ENCODE measurements at regions not wholly inside any gene's neighbourhood (a gene's known extent, or its start where the extent isn't known, plus 50 kb on each side); places are given as distances from the start of the nearest gene placed in this dataset.
A peak's percentile ranks its signal among the peaks of the same experiment; 100 is the strongest.
"Not testable (repeated sequence)": the region's sequence is repeated elsewhere in the genome, so short reads cannot be mapped to it uniquely, and the experiment has no call there.

DNA sequence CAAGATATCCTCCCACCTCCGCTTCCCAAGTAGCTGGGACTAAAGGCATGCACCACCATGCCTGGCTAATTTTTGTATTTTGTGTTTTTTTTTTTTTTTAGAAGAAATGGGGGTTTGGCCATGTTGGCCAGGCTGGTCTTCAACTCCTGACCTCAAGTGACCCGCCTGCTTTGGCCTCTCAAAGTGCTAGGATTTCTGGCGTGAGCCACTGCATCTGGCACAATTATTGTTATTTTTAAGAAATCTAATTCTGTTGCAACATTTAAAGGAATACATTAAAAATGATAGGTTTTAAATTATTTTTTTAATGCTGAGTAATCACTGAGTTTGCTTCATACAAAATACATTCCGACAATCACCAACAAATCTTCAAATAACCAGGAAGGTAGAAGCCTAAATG, 178.1 kb upstream of the SEMA3E start:
- no peak for DNase-seq (ENCODE audit: low spot score)

DNA sequence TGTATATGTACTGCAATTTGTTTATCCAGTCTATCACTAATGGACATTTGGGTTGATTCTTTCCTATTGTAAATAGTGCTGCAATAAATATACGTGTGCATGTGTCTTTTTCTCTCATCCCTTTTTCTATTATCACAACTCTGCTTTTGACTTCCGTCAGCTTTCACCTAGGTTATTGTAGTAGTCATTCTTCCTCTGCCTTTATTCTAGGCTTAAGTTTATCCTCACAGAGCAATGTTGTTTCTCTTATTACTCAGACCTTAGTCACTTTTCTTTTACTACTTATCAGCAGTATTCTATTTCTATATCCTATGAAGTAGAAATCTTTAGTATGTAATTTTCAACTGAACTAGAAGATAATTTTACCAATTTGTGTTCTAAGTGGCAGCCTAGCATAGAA, 175.3 kb upstream of the SEMA3E start:
- no peak for DNase-seq (ENCODE audit: low spot score)

DNA sequence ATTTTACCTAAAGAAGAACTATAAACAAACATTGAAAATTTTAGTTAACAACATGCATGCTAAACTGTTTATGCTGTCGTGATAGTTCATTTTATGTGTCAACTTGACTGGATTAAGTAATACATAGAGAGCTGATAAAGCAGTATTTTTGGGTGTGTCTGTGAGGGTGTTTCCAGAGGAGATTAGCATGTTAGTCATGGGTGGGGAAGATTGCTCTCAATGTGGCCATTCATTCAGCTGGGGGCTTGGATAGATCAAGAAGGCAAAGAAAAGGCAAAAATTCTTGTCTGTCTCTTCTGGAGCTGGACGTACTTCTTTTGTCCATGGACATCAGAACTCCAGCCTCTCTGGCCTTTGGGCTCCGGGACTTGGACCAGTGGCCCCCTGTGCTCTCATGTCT, 172.9 kb upstream of the SEMA3E start:
- no peak for DNase-seq (ENCODE audit: low spot score)

DNA sequence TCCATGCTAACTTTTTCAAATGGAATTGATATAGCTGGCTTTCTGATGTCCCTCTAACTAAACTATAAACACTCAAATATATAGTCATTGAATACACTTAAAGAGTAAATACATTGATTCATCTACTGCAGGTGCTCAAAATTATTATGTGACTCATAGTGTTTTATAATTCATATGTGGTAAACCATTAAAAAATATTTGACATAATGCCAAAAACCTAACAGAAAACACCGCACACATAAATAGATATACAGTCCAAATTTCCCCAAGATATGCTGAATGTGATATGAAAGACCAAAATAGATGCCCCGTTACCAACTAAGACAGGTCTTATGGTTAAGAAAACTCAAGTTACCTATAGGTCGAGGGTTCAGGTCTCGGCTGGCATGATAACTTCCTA, 171.7 kb upstream of the SEMA3E start:
- DNase-seq (ENCODE audit: low spot score), result no peak

DNA sequence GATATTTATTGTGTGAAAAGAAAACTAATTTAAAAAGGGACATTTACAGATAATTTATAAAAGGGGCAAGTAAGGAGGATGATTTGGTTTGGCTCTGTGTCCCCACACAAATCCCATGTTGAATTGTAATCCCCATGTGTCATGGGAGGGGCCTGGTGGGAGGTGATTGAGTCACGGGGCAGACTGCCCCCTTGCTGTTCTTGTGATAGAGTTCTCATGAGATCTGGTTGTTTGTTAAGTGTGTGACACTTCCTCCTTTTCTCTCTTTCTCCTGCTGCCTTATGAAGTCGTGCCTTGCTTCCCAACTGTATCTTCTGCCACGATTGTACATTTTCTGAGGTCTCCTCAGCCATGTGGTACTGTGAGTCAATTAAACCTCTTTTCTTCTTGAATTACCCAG, 171.0 kb upstream of the SEMA3E start:
- peak; percentile 59 for DNase-seq (ENCODE audit: low spot score)

DNA sequence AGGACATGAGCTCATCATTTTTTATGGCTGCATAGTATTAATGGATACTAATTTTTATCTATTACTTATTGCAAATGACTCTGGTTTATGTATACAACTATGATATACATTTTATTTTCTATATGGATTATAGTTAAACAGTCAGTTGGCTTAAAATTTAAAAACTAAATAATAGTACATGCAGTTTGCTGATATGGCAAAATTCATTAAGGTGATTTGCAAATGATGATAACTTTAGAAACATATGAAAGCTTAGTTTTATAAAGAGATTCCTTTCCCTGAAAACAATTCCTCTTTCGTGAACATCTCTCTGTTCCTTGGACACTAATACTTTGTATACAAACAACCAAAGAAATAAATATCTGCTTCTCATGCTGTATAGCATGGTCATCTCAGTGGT, 165.5 kb upstream of the SEMA3E start:
- DNase-seq (ENCODE audit: low spot score), result no peak

DNA sequence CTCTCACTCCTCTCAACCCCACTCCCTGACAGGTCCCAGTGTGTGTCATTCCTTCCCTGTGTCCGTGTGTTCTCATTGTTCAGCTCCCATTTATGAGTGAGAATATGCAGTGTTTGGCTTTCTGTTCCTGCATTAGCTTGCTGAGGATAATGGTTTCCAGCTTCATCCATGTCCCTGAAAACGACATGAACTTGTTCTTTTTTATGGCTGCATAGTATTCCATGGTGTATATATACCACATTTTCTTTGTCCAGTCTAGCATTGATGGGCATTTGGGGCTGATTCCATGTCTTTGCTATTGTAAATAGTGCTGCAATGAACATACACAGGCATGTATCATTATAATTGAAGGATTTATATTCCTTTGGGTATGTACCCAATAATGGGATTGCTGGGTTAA, 163.6 kb upstream of the SEMA3E start:
- not testable (repeated sequence) for DNase-seq (ENCODE audit: low spot score)

DNA sequence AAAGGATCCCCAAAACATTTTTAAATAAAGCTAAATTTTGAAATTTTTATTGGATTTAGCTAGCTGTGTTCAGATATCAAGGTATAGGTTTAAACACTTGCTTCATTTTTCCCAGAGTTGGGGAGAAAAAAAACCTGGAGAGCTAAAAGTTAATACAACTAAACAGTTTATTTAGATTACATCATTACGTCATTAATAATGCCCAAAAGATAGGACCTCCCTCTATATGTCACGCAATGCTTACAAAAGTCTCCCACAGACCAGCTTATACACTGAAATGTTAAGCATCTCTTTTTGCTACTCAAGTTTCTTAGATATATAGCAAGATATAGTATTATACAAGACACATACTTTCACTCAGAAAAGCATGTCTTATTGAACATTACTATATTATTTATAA, 160.0 kb upstream of the SEMA3E start:
- DNase-seq (ENCODE audit: low spot score), result no peak

DNA sequence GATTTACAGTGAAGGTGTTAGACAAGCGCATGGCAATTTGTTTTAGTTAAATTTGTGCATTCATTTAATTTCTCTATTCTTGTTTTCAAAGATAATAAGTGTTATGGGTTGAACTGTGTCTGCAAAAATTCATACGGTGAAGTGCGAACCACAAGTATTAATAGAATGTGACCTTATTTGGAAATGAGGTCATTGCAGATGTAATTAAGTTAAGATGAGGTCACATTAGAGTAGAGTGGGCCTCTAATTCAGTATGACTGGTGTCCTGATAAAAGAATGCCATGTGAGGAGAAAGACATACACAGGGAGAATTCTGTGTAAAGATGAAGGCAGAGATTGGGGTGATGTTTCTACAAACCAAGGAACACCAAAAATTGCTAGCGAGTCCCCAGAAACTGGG, 158.8 kb upstream of the SEMA3E start:
- no peak for DNase-seq (ENCODE audit: low spot score)

DNA sequence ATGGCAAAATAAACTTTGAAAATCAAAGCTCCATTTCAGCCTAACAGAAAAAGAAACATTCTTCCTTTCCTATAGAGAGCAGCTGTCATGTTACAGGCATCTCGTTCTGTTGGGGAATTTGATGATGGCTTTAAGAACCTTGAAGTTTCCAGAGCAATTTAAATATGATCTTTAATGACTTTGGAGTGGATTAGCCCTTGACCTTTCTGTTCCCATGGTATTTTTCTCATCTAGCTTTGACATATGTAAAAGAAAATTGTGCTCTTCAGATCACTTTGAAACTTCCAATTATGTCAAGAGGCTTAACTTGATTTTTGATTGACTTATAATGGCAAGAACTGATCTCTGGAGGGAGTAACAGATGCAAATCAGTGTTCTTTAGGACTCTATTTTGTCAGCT, 157.6 kb upstream of the SEMA3E start:
- no peak for DNase-seq (ENCODE audit: low spot score)

DNA sequence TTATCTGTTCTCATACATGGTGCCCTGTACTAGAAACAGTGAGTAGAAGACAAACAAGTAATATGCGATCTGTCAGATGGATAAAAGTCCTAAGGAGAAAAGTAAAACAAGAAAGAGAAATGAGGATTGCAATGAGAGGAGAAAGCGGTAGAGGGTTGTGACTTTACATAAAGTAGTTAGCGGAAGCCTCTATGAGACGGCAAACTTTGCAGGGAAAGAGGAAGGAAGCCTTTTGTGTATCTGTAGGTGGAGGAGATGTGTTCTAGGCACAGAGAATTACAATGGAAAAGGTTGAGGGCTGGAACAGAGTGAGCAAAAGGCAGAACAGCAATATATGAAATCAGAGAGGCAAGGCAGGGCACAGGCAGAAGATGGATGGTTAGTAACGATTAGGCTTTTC, 150.4 kb upstream of the SEMA3E start:
- DNase-seq (ENCODE audit: low spot score), result no peak

DNA sequence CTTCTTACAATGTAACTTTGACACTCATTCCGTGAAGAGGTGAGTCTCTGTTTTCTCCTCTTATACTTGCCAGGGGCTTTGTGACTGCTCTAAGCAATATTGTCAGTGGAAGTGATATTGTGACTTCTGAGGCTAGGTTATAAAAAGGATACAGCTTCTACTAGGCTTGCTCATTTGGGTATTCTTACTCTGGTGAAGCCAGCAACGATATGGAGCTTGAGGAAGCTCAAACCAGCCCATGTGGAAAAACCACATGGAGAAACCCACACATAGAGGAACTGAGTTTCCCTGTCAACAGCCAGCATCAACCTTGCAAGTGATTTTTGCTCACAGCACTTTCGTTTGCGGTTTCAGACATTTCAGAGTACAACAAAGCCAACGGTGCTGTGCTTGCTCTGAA, 149.6 kb upstream of the SEMA3E start:
- DNase-seq (ENCODE audit: low spot score), result no peak

DNA sequence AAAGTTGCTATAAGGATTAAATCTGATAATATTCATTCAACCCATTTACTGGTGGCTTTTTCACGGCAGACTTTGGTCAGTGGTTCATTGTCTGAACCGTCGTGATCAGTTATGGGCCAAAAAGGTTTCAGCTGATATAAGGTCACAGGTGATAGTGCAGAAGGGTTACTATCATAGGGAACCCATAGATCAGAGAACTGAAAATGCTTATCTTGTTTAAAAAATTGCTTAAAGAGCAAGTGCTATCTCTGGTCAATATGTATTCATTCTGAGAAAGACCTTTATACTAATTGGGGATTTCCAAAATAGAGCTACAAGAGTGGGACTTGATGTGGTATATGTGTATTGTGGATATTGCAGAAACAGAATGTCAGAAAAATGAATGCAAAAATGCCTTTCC, 147.8 kb upstream of the SEMA3E start:
- DNase-seq (ENCODE audit: low spot score), result no peak

DNA sequence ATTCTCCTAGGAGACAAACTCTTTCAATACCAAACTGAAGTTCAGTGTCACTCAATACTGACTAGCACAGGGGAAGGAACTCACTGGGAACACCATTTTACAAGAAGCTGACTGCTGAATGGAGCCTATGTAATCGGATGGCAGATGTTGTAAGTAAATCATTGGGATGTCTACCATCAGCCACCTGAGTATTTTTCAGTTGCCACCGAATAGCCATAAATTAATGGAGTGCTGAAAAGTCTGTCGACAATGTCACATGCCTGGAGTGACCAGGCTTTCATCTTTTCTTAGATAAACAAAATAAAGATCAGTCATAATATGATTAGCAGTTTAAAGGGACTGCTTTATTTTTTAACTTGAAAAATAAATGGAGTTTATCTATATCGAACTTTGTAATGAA, 145.9 kb upstream of the SEMA3E start:
- no peak for DNase-seq (ENCODE audit: low spot score)

DNA sequence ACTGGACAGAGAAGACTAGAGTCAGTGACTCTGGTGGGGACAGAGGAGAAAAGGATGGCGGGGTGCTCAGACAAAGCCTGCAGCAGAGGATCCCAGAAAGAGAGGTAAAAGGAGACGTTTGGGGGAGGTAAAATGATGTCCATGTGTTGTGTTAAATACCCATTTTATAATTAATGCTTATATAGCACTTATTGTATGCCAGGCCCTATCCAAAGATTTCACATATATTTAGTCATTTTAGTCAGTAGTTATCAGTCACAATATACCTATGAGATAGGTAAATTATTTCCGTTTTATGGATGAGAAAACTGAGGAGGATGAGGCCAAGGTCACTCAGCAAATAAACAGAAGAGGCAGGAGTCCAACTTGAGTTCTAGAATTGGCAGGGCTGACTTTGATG, 144.6 kb upstream of the SEMA3E start:
- DNase-seq (ENCODE audit: low spot score), result no peak

DNA sequence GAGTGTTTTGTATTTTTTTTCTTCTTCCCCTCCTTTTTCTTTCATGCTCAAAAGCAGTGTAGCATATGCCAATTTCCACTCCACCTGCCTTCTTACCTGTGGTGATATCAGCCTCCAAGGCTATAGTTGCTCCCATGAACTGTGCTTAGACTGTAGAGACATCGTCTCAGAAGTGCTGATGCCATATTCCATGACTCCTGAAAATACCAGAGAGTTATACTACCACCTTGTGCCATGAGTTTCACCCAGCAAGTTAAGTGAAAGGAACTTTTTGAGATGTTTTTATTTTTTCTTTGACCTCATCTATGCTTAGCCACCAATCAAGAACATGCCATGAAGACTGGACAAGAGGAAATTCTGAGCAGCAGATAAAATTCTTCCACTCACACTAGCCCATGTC, 142.8 kb upstream of the SEMA3E start:
- DNase-seq (ENCODE audit: low spot score), result no peak

DNA sequence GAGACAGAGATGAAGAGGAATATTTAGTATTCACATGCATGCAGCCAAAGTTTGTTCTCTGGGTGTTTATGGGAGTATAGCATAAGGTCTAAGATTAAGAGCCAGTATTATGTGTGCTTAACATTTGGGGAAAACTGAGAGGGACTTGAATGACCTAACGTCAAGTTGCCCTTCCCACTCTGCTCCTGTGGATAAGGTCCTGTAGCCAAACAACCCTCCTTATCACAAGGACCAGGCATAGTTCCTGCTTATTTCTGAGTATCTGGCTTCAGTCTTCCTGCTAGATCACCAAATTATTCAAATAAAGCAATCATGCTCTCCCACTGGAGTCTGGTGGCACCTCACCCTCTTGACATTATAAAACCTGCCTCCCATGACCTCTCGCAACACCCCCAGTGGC, 137.9 kb upstream of the SEMA3E start:
- no peak for DNase-seq (ENCODE audit: low spot score)

DNA sequence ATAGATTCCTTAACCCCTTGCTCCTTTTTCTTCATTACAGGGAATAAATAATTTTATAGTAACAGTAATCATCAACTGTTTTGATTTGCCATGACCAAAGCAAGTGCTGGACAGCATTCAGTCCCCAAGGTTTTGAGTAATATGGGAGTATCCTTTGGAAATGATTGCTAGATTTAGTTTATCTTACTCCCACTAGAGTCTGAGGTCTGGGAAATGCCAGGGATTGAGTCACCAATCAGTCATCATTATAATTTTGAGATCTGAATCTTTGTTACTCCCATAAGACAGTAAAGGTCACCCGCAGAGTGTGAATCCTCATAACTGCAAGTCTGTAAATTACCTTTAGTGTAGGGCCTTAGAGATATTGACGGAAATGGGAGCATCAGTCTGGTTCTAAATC, 133.7 kb upstream of the SEMA3E start:
- DNase-seq (ENCODE audit: low spot score), result no peak

DNA sequence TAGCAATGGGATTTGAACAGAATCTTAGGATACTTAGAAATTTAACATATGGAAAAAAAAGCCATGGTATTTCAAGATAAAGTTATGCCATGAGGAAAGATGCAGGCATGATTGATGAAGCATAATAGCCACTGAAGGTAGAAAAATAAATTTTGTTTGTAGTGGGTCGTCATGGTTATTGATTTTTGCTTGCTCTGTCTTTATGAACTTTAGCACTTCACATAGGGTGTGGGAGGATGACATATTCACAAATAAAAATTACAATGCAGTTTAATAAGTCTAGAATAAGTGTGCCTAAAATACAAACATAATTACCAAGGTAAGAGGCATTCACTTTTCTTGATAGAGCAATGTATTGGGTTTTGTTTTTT, 129.1 kb upstream of the SEMA3E start:
- DNase-seq (ENCODE audit: low spot score), result no peak

DNA sequence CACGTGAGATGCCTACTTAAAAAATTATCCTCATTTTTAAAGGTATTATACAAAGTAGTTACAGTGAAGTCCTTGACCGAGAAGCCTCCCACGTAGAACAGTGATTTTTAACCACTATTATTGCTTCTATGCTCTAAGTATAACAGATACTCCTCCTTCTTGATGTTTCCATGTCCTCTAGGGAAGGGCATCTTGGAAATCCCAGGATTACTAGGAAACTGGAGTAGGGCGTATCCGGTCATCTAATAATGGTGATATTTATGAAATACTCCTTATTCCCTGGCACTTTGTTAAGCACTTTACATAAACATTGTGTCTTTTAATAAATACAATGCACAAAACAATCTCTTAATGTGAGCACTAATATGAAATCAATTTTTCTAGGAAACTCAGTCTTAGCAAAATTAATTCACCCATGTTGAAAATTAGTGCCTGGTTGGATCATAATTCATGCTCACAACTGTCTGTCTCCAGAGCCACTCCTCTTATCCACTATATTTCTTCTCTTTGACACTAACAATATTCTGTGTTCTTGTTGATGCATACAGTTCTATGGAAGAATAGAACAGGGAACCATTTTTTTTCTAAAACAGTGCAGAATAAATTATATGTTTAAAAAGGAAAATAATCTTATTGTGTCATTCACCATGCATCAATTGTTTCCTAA, 128.6 kb upstream of the SEMA3E start:
- DNase-seq (ENCODE audit: low spot score), result no peak

DNA sequence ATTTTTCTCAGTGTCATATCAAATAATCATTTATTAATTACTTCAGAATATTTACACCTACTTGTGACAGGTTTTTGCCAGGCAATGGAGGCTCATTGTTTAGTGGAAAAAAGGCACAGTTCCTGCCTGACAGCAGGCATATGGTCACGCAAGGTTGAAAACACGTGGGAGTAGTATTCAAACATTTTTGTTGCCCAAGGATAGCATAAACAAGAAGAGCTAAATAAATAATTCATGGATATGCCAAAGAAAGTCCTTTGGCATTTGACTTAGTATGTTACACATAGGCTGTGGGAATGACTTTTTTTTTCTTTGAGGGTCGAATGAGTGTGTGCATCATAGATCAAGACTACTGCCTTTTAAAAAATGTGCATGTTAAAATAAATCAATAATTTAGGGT, 120.5 kb upstream of the SEMA3E start:
- no peak for DNase-seq (ENCODE audit: low spot score)

DNA sequence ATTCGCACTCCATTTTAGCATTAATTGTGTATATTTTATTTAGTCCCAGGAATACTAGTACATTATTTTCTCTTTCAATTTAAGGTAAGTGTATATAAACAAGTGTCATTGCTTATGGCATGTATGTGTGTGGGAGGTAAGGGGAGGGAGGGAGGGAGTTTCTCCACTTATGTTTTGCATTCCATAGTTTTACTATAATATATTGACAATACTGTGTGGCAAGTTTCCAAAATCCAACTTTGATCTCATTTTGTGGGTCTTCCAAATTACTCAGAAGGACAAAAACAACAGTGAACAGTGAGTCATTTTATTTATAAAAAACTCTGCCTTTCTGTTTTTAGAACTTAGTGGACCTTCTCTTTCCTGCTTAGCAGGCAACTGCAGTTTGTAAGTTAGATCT, 102.3 kb upstream of the SEMA3E start:
- DNase-seq (ENCODE audit: low spot score), result no peak

DNA sequence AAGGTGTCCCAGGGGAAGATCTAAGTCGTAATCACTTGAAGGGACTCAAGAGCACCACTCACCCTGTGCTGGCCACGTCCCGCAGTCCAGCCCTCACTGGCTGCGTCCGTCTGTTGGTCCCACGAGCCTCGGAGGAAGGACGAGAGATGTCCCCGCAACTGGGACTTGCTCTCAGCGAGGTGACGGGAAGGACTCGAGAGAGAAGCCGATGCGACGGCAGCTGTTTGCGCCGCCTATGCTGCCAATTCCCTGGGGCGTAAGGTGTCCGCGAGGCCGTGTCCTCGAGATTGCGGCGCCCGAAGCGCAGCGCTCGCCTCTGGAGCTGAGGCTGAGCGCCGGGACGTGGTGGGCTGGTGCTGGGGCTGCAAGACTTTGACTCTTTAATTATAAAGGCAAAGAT, 100.6 kb upstream of the SEMA3E start:
- no peak for DNase-seq (ENCODE audit: low spot score)

DNA sequence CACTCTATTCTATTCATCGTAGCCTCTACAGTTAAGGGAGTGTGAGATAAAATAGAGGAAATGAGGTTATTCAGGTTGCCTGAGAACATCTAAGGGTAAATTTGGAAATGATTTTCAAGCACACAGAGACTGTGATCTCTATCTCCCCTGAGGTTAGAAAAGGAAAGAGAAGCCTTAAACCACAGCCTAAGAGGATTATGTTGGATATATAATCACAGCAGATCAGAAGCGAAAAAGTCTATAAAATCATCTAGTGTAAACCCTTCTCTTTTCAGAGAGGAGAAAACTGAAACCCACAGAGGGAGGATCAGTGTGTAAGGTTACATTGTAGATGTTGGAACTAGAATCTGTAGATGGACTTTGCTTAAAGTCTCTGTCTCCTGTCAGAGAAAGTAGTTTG, 90.6 kb upstream of the SEMA3E start:
- no peak for DNase-seq (ENCODE audit: low spot score)

DNA sequence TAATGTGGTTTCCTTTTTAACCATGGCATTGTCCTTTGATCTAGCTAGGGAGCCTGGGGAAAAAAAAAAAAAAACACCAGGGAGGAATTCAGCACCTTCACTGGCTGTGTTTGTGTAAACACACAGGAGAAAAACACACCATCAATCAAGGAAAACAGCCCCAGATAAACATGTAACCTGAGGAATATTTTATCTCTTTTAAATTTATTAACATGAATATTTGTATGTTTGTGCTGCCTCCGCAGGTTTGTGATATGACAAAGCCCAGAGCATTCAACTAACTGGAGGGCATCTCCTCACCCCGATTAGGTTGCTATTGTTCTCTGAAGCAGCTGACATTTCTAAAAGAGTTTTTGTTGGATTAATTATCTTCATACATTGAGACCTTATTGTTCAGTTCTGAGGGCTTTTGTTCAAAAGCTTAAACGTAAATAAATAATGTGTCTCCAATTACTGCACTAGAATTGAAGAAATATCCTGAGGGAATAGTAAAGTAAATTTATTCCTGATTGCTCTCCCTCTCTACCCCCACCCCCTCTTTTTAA, 89.4 kb upstream of the SEMA3E start:
- DNase-seq (ENCODE audit: low spot score), result no peak

Data from NAMALWA (cell line).